ENCODE measurements at regions not wholly inside any gene's neighbourhood (a gene's known extent, or its start where the extent isn't known, plus 50 kb on each side); places are given as distances from the start of the nearest gene placed in this dataset.
A peak's percentile ranks its signal among the peaks of the same experiment; 100 is the strongest.

GRCh38 chr22:47309946-47310345, 547.5 kb downstream of the TBC1D22A start:
- no peak for DNase-seq (ENCODE audit: low read depth in 1 of 2, low spot score in 1 of 2)
- H3K27me3 ChIP-seq = no peaks in the 10 kb centered on the region
- no peaks in the 10 kb centered on the region for H3K4me1 ChIP-seq (ENCODE audit: low read depth)
- no peak overlapping the region for H3K27ac ChIP-seq
- H3K4me3 ChIP-seq = no peak overlapping the region
- no peak for TF ChIP-seq CTCF (IDR thresholded peaks at IDR 0.05; ENCODE audit: low read depth, low read length)
- no peaks in the 10 kb centered on the region for H3K9me3 ChIP-seq (ENCODE audit: low read depth)
- H3K36me3 ChIP-seq = no peaks in the 10 kb centered on the region

- H3K9me3 ChIP-seq (ENCODE audit: low read depth) = no peaks in the 10 kb centered on the region
- TF ChIP-seq CTCF (IDR thresholded peaks at IDR 0.05; ENCODE audit: low read depth, low read length) = no peak
- H3K4me1 ChIP-seq (ENCODE audit: low read depth) = no peaks in the 10 kb centered on the region
Measured at GRCh38 chr22:47309476-47309875, 547.0 kb downstream of the TBC1D22A start.

GRCh38 chr22:47308886-47309285, 546.4 kb downstream of the TBC1D22A start:
- Histone ChIP-seq H3K4me1 (ENCODE audit: low read depth) (no peaks in the 10 kb centered on the region), H3K9me3 (ENCODE audit: low read depth) (no peaks in the 10 kb centered on the region), H3K27ac (no peak overlapping the region), H3K36me3 (no peaks in the 10 kb centered on the region), H3K27me3 (no peaks in the 10 kb centered on the region), H3K4me3 (no peak overlapping the region)
- TF ChIP-seq CTCF (IDR thresholded peaks at IDR 0.05; ENCODE audit: low read depth, low read length) = no peak
- DNase-seq (ENCODE audit: low read depth in 1 of 2, low spot score in 1 of 2) = no peak

More at GRCh38 chr22:47309476-47309875, 547.0 kb downstream of the TBC1D22A start:
- no peaks in the 10 kb centered on the region for H3K36me3 ChIP-seq
- H3K4me3 ChIP-seq = no peak overlapping the region
- no peak for DNase-seq (ENCODE audit: low read depth in 1 of 2, low spot score in 1 of 2)
- H3K27ac ChIP-seq = no peak overlapping the region
- no peaks in the 10 kb centered on the region for H3K27me3 ChIP-seq

- no peaks in the 10 kb centered on the region for H3K4me1 ChIP-seq (ENCODE audit: low read depth)
Measured at GRCh38 chr22:47307822-47308221, 545.4 kb downstream of the TBC1D22A start.

GRCh38 chr22:47307326-47307725, 544.9 kb downstream of the TBC1D22A start:
- H3K36me3 ChIP-seq = no peaks in the 10 kb centered on the region
- H3K4me3 ChIP-seq = no peak overlapping the region
- H3K4me1 ChIP-seq (ENCODE audit: low read depth) = no peaks in the 10 kb centered on the region
- peak in 1 of 2 donors; percentile 23 for DNase-seq (ENCODE audit: low read depth in 1 of 2, low spot score in 1 of 2)
- H3K9me3 ChIP-seq (ENCODE audit: low read depth) = no peaks in the 10 kb centered on the region
- no peak overlapping the region for H3K27ac ChIP-seq
- H3K27me3 ChIP-seq = no peaks in the 10 kb centered on the region
- no peak for TF ChIP-seq CTCF (IDR thresholded peaks at IDR 0.05; ENCODE audit: low read depth, low read length)

More at GRCh38 chr22:47307822-47308221, 545.4 kb downstream of the TBC1D22A start:
- Histone ChIP-seq H3K9me3 (ENCODE audit: low read depth) (no peaks in the 10 kb centered on the region), H3K27ac (no peak overlapping the region), H3K27me3 (no peaks in the 10 kb centered on the region), H3K4me3 (no peak overlapping the region), H3K36me3 (no peaks in the 10 kb centered on the region)
- no peak for DNase-seq (ENCODE audit: low read depth in 1 of 2, low spot score in 1 of 2)
- TF ChIP-seq CTCF (IDR thresholded peaks at IDR 0.05; ENCODE audit: low read depth, low read length) = no peak

- no peak overlapping the region for H3K27ac ChIP-seq
- TF ChIP-seq CTCF (IDR thresholded peaks at IDR 0.05; ENCODE audit: low read depth, low read length) = no peak
- no peak overlapping the region for H3K4me3 ChIP-seq
- H3K9me3 ChIP-seq (ENCODE audit: low read depth) = no peaks in the 10 kb centered on the region
- H3K36me3 ChIP-seq = no peaks in the 10 kb centered on the region
- H3K27me3 ChIP-seq = no peaks in the 10 kb centered on the region
- no peak for DNase-seq (ENCODE audit: low read depth in 1 of 2, low spot score in 1 of 2)
- no peaks in the 10 kb centered on the region for H3K4me1 ChIP-seq (ENCODE audit: low read depth)
Measured at GRCh38 chr22:47304854-47305253, 542.4 kb downstream of the TBC1D22A start.
